ENCODE measurements at regions not wholly inside any gene's neighbourhood (a gene's known extent, or its start where the extent isn't known, plus 50 kb on each side); places are given as distances from the start of the nearest gene placed in this dataset.

- Mint-ChIP-seq H3K9me3 (no peaks in the 10 kb centered on the region), H3K4me1 (no peaks in the 10 kb centered on the region), H3K4me3 (no peak overlapping the region), H3K27ac (no peak overlapping the region), H3K27me3 (no peaks in the 10 kb centered on the region), H3K36me3 (no peaks in the 10 kb centered on the region)
- no peak for DNase-seq
Observed at GRCh38 chr4:35247047-35247446, 997.3 kb downstream of the ARAP2 start.

GRCh38 chr4:35250331-35250730, 994.0 kb downstream of the ARAP2 start:
- H3K36me3 Mint-ChIP-seq = no peaks in the 10 kb centered on the region
- no peaks in the 10 kb centered on the region for H3K27me3 Mint-ChIP-seq
- H3K4me1 Mint-ChIP-seq = no peaks in the 10 kb centered on the region
- H3K4me3 Mint-ChIP-seq = no peak overlapping the region
- no peaks in the 10 kb centered on the region for H3K9me3 Mint-ChIP-seq
- no peak for DNase-seq
- H3K27ac Mint-ChIP-seq = no peak overlapping the region

GRCh38 chr4:35250761-35251160, 993.6 kb downstream of the ARAP2 start:
- H3K4me3 Mint-ChIP-seq = no peak overlapping the region
- no peaks in the 10 kb centered on the region for H3K27me3 Mint-ChIP-seq
- H3K9me3 Mint-ChIP-seq = no peaks in the 10 kb centered on the region
- DNase-seq = no peak
- H3K36me3 Mint-ChIP-seq = no peaks in the 10 kb centered on the region
- H3K27ac Mint-ChIP-seq = no peak overlapping the region
- H3K4me1 Mint-ChIP-seq = no peaks in the 10 kb centered on the region

GRCh38 chr4:35252071-35252470, 992.2 kb downstream of the ARAP2 start:
- no peak for DNase-seq
- Mint-ChIP-seq H3K27ac (no peak overlapping the region), H3K9me3 (no peaks in the 10 kb centered on the region), H3K4me3 (no peak overlapping the region), H3K36me3 (no peaks in the 10 kb centered on the region), H3K4me1 (no peaks in the 10 kb centered on the region), H3K27me3 (no peaks in the 10 kb centered on the region)

DNA sequence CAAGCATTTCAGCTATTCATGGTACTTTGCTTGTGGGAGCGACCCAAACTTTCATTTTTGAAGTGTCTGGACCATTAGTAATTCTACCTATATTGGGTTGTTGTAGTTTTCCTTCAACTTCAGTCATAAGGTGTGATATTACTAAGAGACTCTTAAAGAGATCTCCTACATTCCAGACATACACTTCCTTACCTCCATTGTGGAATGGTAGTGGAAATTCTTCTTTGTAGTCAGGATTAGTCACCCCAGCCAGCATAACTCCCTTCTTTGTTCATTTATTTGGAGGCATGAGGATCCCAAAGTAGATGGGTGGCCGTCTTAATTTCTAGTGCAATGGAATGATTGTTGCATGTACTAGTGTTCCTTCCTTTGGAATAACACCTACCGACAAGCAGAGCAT, 991.4 kb downstream of the ARAP2 start:
- Mint-ChIP-seq H3K4me1 (no peaks in the 10 kb centered on the region), H3K4me3 (no peak overlapping the region), H3K36me3 (no peaks in the 10 kb centered on the region), H3K27ac (no peak overlapping the region), H3K27me3 (no peaks in the 10 kb centered on the region), H3K9me3 (no peaks in the 10 kb centered on the region)
- no peak for DNase-seq

GRCh38 chr4:35253331-35253730, 991.0 kb downstream of the ARAP2 start:
- Mint-ChIP-seq H3K27me3 (no peaks in the 10 kb centered on the region), H3K4me3 (no peak overlapping the region), H3K4me1 (no peaks in the 10 kb centered on the region), H3K36me3 (no peaks in the 10 kb centered on the region), H3K9me3 (no peaks in the 10 kb centered on the region), H3K27ac (no peak overlapping the region)
- no peak for DNase-seq

GRCh38 chr4:35286434-35286833, 957.9 kb downstream of the ARAP2 start:
- Mint-ChIP-seq H3K4me1 (no peaks in the 10 kb centered on the region), H3K36me3 (no peaks in the 10 kb centered on the region), H3K4me3 (no peak overlapping the region), H3K27me3 (no peaks in the 10 kb centered on the region), H3K27ac (no peak overlapping the region), H3K9me3 (peaks cover 2% of the 10 kb centered on the region)
- no peak for DNase-seq

- Mint-ChIP-seq H3K36me3 (no peaks in the 10 kb centered on the region), H3K27ac (no peak overlapping the region), H3K9me3 (no peaks in the 10 kb centered on the region), H3K4me1 (no peaks in the 10 kb centered on the region), H3K27me3 (no peaks in the 10 kb centered on the region), H3K4me3 (no peak overlapping the region)
- no peak for DNase-seq
Observed at GRCh38 chr4:35300996-35301774, 943.1 kb downstream of the ARAP2 start.

GRCh38 chr4:35315419-35315818, 928.9 kb downstream of the ARAP2 start:
- no peaks in the 10 kb centered on the region for H3K36me3 Mint-ChIP-seq
- H3K9me3 Mint-ChIP-seq = peaks cover 2% of the 10 kb centered on the region
- DNase-seq = no peak
- no peak overlapping the region for H3K4me3 Mint-ChIP-seq
- no peaks in the 10 kb centered on the region for H3K27me3 Mint-ChIP-seq
- no peaks in the 10 kb centered on the region for H3K4me1 Mint-ChIP-seq
- no peak overlapping the region for H3K27ac Mint-ChIP-seq

- Mint-ChIP-seq H3K27ac (no peak overlapping the region), H3K4me1 (no peaks in the 10 kb centered on the region), H3K27me3 (no peaks in the 10 kb centered on the region), H3K36me3 (no peaks in the 10 kb centered on the region), H3K4me3 (no peak overlapping the region), H3K9me3 (no peaks in the 10 kb centered on the region)
- DNase-seq = no peak
Observed at GRCh38 chr4:35325908-35326453, 918.3 kb downstream of the ARAP2 start.

DNA sequence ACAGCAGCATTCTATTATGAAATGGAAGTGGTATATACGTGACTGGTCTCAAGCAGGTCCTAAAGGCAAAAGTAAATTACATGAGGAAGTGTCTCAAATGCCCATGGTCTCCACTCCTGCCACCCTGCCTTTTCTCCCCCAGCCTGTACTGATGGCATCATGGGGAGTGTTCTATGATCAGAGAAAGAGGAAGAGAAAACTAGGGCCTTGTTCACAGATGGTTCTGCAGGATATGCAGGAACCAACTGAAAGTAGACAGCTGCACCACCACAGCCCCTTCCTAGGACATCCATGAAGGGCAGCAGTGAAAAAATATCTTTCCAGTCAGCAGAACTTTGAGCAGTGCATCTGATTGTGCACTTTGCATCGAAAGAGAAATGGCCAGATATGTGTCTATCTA, 901.5 kb downstream of the ARAP2 start:
- DNase-seq = no peak
- Mint-ChIP-seq H3K9me3 (peaks cover 2% of the 10 kb centered on the region), H3K27me3 (no peaks in the 10 kb centered on the region), H3K36me3 (no peaks in the 10 kb centered on the region), H3K4me1 (no peaks in the 10 kb centered on the region), H3K4me3 (no peak overlapping the region), H3K27ac (no peak overlapping the region)

DNA sequence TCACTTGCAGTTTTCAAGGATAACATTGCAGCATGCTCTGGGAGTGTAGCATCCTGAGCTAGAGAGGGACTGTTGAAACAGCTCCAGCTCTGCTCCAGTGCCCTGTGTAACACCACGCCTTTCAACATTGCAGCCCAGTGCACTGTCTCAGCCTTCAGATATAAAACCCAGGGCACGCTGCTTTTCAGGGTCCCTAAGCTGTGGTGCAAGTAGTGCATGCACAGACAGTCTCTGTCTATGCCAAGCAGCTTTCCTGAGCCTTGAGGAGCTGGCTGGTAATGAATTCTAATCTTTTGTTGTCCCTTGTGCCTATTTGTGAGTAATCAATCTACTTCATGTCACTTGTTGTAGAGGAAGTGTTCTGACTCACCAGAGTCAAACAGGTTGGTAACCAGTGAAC, 897.0 kb downstream of the ARAP2 start:
- Mint-ChIP-seq H3K27me3 (no peaks in the 10 kb centered on the region), H3K36me3 (no peaks in the 10 kb centered on the region), H3K4me3 (no peak overlapping the region), H3K27ac (no peak overlapping the region), H3K4me1 (no peaks in the 10 kb centered on the region), H3K9me3 (peaks cover 19% of the 10 kb centered on the region)
- no peak for DNase-seq

GRCh38 chr4:35358001-35358584, 886.2 kb downstream of the ARAP2 start:
- no peaks in the 10 kb centered on the region for H3K36me3 Mint-ChIP-seq
- no peak overlapping the region for H3K27ac Mint-ChIP-seq
- no peak overlapping the region for H3K4me3 Mint-ChIP-seq
- no peaks in the 10 kb centered on the region for H3K27me3 Mint-ChIP-seq
- H3K9me3 Mint-ChIP-seq = peaks cover 6% of the 10 kb centered on the region
- DNase-seq = no peak
- H3K4me1 Mint-ChIP-seq = no peaks in the 10 kb centered on the region

- Mint-ChIP-seq H3K4me3 (no peak overlapping the region), H3K36me3 (no peaks in the 10 kb centered on the region), H3K4me1 (no peaks in the 10 kb centered on the region), H3K9me3 (peaks cover 2% of the 10 kb centered on the region), H3K27me3 (no peaks in the 10 kb centered on the region), H3K27ac (no peak overlapping the region)
- DNase-seq = no peak
Observed at GRCh38 chr4:35364321-35364870, 879.9 kb downstream of the ARAP2 start.

DNA sequence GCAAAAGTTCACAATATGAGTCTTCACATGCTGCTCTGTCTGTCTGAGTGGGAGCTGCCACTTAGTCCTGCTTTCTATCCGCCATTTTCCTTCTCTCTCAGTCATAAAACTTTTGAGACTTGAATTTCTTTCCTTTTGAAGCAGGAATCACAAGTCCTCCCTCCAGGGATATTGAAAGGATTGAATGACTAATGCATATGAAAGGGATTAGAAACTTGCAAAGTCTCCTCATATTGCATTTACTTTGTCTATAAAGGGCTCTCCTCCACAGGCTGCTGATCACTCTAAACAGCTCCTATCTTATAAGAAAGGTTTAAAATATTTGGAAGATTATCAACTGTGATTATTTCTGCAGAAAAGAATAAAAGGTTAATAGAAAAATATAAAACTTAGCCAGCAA, 879.1 kb downstream of the ARAP2 start:
- Mint-ChIP-seq H3K27me3 (no peaks in the 10 kb centered on the region), H3K9me3 (peaks cover 2% of the 10 kb centered on the region), H3K27ac (no peak overlapping the region), H3K4me1 (no peaks in the 10 kb centered on the region), H3K36me3 (no peaks in the 10 kb centered on the region), H3K4me3 (no peak overlapping the region)
- no peak for DNase-seq

GRCh38 chr4:35399912-35400311, 844.4 kb downstream of the ARAP2 start:
- Mint-ChIP-seq H3K36me3 (no peaks in the 10 kb centered on the region), H3K9me3 (peaks cover 1% of the 10 kb centered on the region)
- no peak for DNase-seq

More at GRCh38 chr4:35399912-35400311, 844.4 kb downstream of the ARAP2 start:
- Mint-ChIP-seq H3K27ac (no peak overlapping the region), H3K27me3 (no peaks in the 10 kb centered on the region), H3K4me3 (no peak overlapping the region), H3K4me1 (no peaks in the 10 kb centered on the region)
